Neural cell (in vitro differentiated cells): ENCODE measurements at regions not wholly inside any gene's neighbourhood (a gene's known extent, or its start where the extent isn't known, plus 50 kb on each side); places are given as distances from the start of the nearest gene placed in this dataset.

ENCODE experiments used
- H2AFZ ChIP-seq: fragments of 200-600, 300-800 bp; sonication (generic), shearing (Covaris generic); 2 replicates; pipeline ENCODE4 v1.6.0; 2014; ENCODE audit warnings: low read depth, mild to moderate bottlenecking, antibody characterized with exemption, low read length, moderate library complexity
- H3F3A ChIP-seq: fragments of 200-600 bp; shearing (Covaris generic); 2 replicates; pipeline ENCODE4 v1.6.1; 2016; ENCODE audit warnings: mild to moderate bottlenecking, moderate library complexity, mixed read lengths, antibody characterized with exemption, low read length; ENCODE audit not compliant: insufficient read depth, poor library complexity, severe bottlenecking
- H3K27ac ChIP-seq: fragments of 200-600, 300-800 bp; sonication (generic), shearing (Covaris generic); 2 replicates; pipeline ENCODE4 v1.5.1; 2014; ENCODE audit warnings: mild to moderate bottlenecking, low read length, moderate library complexity
- H3K27me3 ChIP-seq: fragments of 300-800, 200-600 bp; sonication (generic), shearing (Covaris generic); 2 replicates; pipeline ENCODE4 v1.6.0; 2014; ENCODE audit warnings: mild to moderate bottlenecking, low read depth, low read length, moderate library complexity; ENCODE audit not compliant: insufficient read depth
- H3K36me3 ChIP-seq: fragments of 300-800, 200-600 bp; sonication (generic), shearing (Covaris generic); 2 replicates; pipeline ENCODE4 v1.5.1; 2014; ENCODE audit warnings: mild to moderate bottlenecking, antibody characterized with exemption, low read length, moderate library complexity; ENCODE audit not compliant: insufficient read depth
- H3K4me2 ChIP-seq: fragments of 300-800, 200-600 bp; sonication (generic), shearing (Covaris generic); 2 replicates; pipeline ENCODE4 v1.6.0; 2014; ENCODE audit warnings: mild to moderate bottlenecking, low read length
- H3K4me3 ChIP-seq: fragments of 300-800, 200-600 bp; sonication (generic), shearing (Covaris generic); 2 replicates; pipeline ENCODE4 v1.5.1; 2014; ENCODE audit warnings: mild to moderate bottlenecking, low read length, moderate library complexity
- H3K79me2 ChIP-seq: fragments of 200-600 bp; shearing (Covaris generic); replicated peaks from 2 replicates; pipeline ENCODE4 v1.6.0; 2014; ENCODE audit warnings: mild to moderate bottlenecking, low read length, moderate library complexity; ENCODE audit not compliant: insufficient read depth
- H3K9ac ChIP-seq: fragments of 300-800, 200-600 bp; sonication (generic), shearing (Covaris generic); 2 replicates; pipeline ENCODE4 v1.6.1; 2016; ENCODE audit warnings: mild to moderate bottlenecking, low read length, mixed read lengths
- H3K9me2 ChIP-seq: fragments of 200-600 bp; shearing (Covaris generic); 2 replicates; pipeline ENCODE4 v1.6.1; 2016; ENCODE audit warnings: mild to moderate bottlenecking, low read length, mixed read lengths; ENCODE audit not compliant: insufficient read depth
- H3K9me3 ChIP-seq: fragments of 200-600, 300-800 bp; sonication (generic), shearing (Covaris generic); 2 replicates; pipeline ENCODE4 v1.6.1; 2016; ENCODE audit warnings: mild to moderate bottlenecking, mixed run types, low read length, moderate library complexity, mixed read lengths
- H4K20me1 ChIP-seq: fragments of 200-600 bp; shearing (Covaris generic); 2 replicates; pipeline ENCODE4 v1.6.1; 2016; ENCODE audit warnings: mild to moderate bottlenecking, mixed run types; ENCODE audit not compliant: insufficient read depth
- CTCF ChIP-seq: fragments of 450-650 bp; IDR thresholded peaks from 2 replicates; pipeline ENCODE4 v1.5.1; 2014; ENCODE audit warnings: antibody characterized with exemption, mild to moderate bottlenecking, moderate library complexity; ENCODE audit not compliant: poor library complexity, severe bottlenecking
- EP300 ChIP-seq: fragments of 450-650 bp; conservative IDR thresholded peaks from 2 replicates; pipeline ENCODE4 v1.6.1; 2014; ENCODE audit warnings: antibody characterized with exemption, mild to moderate bottlenecking, moderate library complexity; ENCODE audit not compliant: poor library complexity, severe bottlenecking
- EZH2 ChIP-seq: fragments of 200-600, 300-800 bp; shearing (Covaris generic), sonication (generic); IDR thresholded peaks from 2 replicates; pipeline ENCODE4 v1.6.1; 2014; ENCODE audit warnings: antibody characterized with exemption, low read length, borderline replicate concordance, mild to moderate bottlenecking; ENCODE audit not compliant: insufficient read depth, poor library complexity, severe bottlenecking
- MXI1 ChIP-seq: fragments of 450-650 bp; conservative IDR thresholded peaks from 2 replicates; pipeline ENCODE4 v1.6.1; 2014; ENCODE audit warnings: antibody characterized with exemption, mild to moderate bottlenecking; ENCODE audit not compliant: poor library complexity, severe bottlenecking
- POLR2AphosphoS5 ChIP-seq: IDR thresholded peaks from 2 replicates; pipeline ENCODE4 v1.6.1; 2012
- RAD21 ChIP-seq: fragments of 450-650 bp; conservative IDR thresholded peaks from 2 replicates; pipeline ENCODE4 v1.6.1; 2014; ENCODE audit warnings: antibody characterized with exemption, mild to moderate bottlenecking, moderate library complexity
- REST ChIP-seq: IDR thresholded peaks from 2 replicates; pipeline ENCODE4 v1.6.1; 2012; ENCODE audit warnings: borderline replicate concordance
- SMC3 ChIP-seq: fragments of 450-650 bp; conservative IDR thresholded peaks from 2 replicates; pipeline ENCODE4 v1.6.1; 2014; ENCODE audit warnings: antibody characterized with exemption, mild to moderate bottlenecking, moderate library complexity; ENCODE audit not compliant: poor library complexity
- TAF1 ChIP-seq: IDR thresholded peaks from 2 replicates; pipeline ENCODE4 v1.6.1; 2012; ENCODE audit warnings: low read depth

- no peaks in the 10 kb centered on the region for H3K9me2 ChIP-seq
- H3K79me2 ChIP-seq: no peaks in the 10 kb centered on the region
- no peak overlapping the region for H3K9ac ChIP-seq
- no peak overlapping the region for H2AFZ ChIP-seq
- TF ChIP-seq POLR2AphosphoS5 (no peak), TAF1 (no peak)
- no peaks in the 10 kb centered on the region for H3K27me3 ChIP-seq
- H3K4me3 ChIP-seq: no peak overlapping the region
- H4K20me1 ChIP-seq: no peaks in the 10 kb centered on the region
- no peaks in the 10 kb centered on the region for H3K36me3 ChIP-seq
- no peaks in the 10 kb centered on the region for H3K9me3 ChIP-seq
- H3K4me2 ChIP-seq: no peak overlapping the region
- H3K27ac ChIP-seq: no peak overlapping the region
- H3F3A ChIP-seq: no peaks in the 10 kb centered on the region
Observed at GRCh38 chr1:218802799-218803198, 370.9 kb upstream of the LYPLAL1 start.

- no peak overlapping the region for H3K9ac ChIP-seq
- H3K4me2 ChIP-seq: no peak overlapping the region
- H3K79me2 ChIP-seq: no peaks in the 10 kb centered on the region
- no peak overlapping the region for H3K27ac ChIP-seq
- H2AFZ ChIP-seq: no peak overlapping the region
- H3K9me2 ChIP-seq: no peaks in the 10 kb centered on the region
- H3K27me3 ChIP-seq: no peaks in the 10 kb centered on the region
- no peaks in the 10 kb centered on the region for H3F3A ChIP-seq
- no peaks in the 10 kb centered on the region for H3K9me3 ChIP-seq
- H3K36me3 ChIP-seq: no peaks in the 10 kb centered on the region
- no peak for TF ChIP-seq TAF1
- no peak for TF ChIP-seq EZH2
- no peak for TF ChIP-seq POLR2AphosphoS5
- TF ChIP-seq EP300: no peak
- no peak for TF ChIP-seq CTCF
- no peak for TF ChIP-seq SMC3
- TF ChIP-seq REST: no peak
- TF ChIP-seq RAD21: no peak
- no peak for TF ChIP-seq MXI1
- H4K20me1 ChIP-seq: no peaks in the 10 kb centered on the region
- no peak overlapping the region for H3K4me3 ChIP-seq
Observed at GRCh38 chr1:218803351-218803997, 370.2 kb upstream of the LYPLAL1 start.
